Ecto neural progenitor cell (in vitro differentiated cells): ENCODE measurements at regions not wholly inside any gene's neighbourhood (a gene's known extent, or its start where the extent isn't known, plus 50 kb on each side); places are given as distances from the start of the nearest gene placed in this dataset.

Experiments used
- DNase-seq: peaks from one replicate; pipeline ENCODE4 v3.0.0-alpha.2; 2018; ENCODE audit warnings: low spot score

DNA sequence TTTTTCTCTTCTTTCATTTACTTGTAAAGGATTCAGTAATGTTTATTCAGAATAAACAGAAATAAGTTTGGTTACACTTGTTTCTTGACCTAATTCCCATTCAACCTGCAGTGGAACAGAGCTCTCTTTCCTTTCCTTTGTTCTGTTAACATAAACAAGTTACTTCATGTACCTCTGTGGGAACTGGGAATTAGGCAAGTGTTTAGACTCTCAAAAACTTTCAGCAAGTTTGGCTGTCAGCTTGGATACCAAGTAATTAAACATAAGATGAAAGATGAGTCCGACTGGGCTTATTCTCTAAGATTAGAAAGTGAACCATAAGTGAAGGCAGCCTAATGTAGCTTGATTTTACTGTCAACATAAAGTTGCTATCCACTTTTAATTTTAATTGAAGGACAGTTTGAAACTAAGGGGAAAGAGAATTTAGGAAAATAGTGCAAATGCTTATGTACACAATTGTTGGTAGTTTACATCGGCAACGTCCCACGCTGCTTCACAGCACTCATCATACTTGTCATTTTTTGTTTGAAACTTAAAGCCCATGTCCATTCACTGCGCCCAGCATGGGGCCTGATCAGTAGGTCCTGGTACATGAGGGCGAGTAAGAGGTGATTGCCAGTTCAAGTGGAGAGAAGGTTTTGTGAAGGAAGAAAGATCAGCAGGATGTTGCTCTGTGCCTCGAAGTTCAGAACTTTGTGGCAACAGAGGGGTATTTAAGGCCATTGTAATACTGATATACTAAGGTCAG lies 113.0 kb downstream of the PLEKHG1 start:
- no peak for DNase-seq

DNA sequence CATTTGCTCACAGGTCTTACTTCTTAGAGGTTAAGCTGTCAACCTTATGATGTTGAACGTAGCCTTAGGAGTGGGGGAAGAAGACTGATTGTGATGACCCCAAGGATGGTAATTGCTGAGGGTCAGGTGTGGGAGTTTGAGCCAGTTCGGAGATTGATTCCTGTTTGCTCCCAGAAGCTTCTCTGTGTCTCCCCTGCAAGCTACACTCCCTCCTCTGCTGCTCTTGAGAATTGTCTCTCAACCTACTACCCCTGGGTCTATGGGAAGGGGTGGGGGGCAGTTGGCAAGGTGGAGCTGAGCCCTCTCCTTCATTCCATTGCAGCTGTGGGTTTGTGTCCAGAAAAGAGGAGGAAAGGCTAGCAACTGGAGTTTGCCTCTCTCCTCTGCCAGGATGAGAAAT lies 113.8 kb downstream of the PLEKHG1 start:
- DNase-seq, result no peak

DNA sequence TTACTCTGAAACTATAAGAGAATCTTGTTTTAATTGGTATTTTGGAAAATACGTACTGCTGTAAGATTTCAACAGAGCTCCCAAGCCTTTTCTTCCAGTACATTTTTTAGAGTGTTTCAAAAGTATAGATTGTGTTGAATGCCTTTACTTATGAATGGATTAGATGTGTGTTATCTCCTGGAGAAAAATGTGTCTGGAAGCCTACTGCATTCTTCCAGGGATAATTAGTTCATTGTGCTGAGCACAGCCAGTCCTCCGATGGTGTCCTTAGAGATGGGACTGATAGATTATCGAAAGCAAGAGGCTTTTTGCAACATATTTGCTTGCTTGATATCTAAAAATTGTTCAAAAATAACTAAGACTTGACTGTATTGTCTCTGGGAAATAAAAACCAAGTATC lies 114.2 kb downstream of the PLEKHG1 start:
- no peak for DNase-seq

DNA sequence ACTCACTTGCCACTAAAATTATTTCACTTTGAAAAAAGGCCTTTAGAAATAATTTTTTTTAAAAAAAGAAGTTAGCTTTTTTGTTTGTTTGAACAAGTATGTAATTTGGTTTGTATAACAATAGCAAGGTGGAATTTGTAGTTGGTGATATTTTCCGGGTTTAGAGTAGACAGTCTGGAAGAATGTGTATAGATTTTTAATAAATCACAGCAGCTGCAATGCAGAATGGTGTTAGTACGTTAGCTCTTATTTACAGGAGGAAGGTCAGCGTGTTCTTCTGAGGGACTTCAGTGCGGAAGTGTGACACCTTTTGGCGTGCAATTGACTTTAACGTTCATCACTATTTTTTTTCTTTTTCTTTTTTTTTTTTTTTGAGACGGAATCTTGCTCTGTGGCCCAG lies 115.4 kb downstream of the PLEKHG1 start:
- no peak for DNase-seq

DNA sequence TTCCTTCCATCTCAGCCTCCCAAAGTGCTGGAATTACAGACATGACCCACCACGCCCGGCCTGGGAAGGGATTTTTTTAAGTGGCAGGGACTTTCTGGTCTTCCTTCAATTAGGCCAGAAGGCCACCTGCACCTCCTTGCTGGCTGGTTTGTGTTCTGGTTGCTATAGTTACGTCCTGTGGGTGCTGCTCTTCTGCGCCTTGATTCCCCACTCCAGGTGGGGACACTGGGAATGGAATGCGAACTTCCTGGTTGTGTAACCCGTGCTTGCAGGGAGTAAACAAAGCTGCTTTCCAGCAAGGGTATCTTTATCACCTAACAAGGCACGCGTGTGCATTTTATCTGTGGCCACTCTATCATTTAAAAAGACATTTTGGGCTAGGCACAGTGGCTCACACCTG lies 117.7 kb downstream of the PLEKHG1 start:
- no peak for DNase-seq

DNA sequence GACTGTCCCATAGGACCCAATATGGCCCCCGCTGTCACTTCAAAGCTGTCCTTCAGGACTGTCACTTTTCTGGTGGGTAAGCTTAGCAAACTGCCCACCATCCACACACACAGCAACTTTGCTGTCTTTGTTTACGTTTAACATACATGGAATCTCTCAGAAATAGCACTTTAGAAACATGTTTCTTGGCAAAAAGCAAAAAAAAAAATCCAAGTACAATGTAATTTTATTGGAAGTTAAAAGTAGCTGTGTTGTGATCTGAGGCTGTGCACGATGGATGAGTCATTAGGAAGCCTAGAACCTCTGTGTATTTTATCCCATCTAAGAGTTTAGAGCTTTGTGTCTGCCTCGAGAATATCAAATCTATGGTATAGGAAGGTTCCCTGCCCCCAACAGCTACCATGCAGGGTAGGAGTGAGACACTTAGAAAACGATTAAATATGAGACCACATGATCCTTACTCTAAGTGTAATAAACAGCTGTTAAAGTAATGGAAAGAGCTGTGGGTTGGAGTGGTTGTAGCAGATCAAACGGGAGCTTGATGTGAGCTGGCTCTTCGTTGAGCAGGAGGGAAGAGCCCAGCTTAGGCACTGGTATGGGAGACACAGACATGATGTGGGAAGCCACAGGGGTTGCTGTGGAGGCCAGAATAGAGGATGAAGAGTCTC lies 119.5 kb downstream of the PLEKHG1 start:
- DNase-seq, result no peak

DNA sequence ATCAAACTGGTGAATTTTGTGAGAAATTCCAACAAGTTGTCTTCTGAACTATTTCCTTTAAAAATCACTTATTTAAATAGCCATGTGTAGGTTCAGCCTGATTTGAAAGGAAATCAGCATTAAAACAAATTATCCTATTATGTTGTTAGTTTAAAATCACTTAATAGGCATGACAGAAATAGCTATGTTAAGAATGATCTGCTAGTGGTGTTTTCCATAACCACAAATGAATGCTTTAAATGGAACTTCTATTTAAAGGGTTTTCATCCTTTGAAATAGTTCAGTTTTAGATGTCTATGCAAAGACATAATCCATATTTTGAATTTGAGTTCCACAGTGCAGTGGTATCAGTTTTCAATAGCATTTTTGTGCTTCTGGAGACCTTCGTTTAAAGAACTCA lies 120.1 kb downstream of the PLEKHG1 start:
- DNase-seq, result no peak

DNA sequence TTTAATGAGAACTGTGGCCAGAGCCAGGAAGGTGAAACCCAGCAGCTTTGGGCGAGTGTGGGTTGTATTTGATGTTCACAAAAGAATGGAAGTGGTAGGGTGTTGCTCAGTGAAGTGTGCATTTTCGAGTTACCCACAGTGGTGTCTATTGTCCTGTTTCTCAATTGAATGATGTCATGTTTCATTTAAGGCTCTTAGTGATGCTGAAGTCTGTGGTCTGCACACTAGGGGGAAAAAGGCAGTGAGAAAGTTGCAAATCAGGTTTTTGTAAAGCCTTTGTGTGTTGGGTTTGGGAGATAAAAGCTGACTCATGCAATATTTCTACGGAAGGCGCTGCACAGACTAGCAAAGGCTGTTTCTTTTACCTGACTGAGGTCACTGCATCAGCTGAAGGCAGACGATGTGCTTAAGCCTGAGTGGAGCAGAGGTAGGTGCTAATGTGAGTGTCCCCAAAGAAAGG lies 121.1 kb downstream of the PLEKHG1 start:
- DNase-seq, result peak; percentile 55

DNA sequence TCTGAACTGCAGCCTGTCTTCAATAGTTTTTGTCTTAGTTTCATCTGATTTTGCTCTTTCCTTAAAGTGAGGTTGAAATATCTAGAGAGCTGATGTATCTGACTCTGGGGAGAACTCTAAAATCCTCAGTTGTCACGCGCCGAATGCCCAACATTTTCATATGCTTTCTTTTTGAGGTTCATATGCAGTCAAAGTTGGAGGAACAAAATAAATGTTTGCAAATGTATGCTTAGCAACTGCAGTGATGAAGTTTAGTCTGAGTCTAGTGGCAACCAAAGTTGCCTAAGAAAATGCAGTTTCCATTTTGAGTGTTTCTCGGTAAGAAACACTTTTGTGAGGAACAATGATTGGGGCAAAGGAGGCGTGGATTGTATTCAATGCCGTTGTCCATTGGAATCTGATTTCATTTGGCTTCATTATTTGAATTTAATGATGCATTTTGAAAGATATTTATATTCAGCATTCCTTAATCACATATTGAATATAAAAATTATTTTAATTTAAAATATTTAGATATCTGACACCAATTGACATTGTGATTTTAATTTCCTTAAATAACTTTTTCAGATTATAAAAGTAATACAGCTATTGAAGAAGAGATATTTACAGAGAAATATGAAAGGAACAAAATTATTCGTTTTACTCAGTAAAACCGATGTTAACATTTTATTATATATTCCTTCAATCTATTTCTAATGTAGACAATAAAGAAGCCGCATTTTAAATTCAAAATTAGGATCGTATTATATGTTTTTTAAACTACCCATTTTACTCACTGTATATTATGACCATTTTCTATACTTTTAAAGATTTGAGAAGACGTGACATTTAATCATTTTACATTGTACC lies 122.0 kb downstream of the PLEKHG1 start:
- no peak for DNase-seq

DNA sequence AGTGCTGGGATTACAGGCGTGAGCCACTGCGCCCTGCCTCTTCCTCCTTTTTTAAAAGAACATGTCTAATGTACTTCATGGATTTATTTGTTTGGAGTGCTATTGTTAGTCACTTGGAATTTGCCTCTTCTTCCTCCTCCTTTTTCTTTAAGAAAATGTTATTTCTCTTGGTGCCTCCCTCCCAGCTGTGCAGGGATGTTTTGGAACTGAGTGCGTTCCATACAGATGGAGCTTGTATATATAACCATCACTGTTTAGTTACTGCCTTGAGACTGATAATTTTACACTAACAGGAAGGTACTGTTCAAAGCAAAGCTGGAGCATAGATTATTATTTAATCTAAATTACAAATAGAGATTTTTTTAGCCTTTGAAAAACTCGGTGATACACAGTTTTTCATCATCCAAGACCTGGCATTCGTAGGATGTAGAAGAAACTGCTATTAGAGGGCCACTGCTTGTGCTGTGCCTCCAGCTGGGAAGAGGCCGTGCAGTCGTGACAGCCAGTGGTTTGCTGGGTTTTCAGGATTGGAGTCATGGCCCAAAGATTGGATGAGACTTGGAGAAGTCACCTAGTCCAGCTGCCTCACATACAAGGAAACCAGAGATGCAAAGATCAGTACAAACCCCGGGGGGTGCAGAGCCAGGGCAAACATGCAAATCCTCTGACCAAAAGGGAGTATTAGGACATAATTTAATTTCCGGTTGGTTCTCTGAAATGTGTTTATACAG lies 123.1 kb downstream of the PLEKHG1 start:
- DNase-seq, result no peak

DNA sequence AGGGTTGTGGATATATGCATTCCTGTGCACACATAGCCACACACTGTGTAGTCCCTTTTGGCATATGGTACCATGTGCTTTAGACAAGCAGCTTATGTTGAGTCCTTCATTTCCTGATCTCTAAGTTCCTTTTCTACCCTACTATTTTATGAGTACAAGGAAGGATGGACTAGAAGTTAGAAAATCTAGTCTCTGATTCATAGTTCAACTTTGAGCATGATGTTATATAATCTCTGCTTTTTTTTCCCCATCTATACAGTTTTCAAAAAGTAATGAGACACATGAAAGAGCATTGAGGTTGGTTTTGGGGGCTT lies 123.6 kb downstream of the PLEKHG1 start:
- no peak for DNase-seq

DNA sequence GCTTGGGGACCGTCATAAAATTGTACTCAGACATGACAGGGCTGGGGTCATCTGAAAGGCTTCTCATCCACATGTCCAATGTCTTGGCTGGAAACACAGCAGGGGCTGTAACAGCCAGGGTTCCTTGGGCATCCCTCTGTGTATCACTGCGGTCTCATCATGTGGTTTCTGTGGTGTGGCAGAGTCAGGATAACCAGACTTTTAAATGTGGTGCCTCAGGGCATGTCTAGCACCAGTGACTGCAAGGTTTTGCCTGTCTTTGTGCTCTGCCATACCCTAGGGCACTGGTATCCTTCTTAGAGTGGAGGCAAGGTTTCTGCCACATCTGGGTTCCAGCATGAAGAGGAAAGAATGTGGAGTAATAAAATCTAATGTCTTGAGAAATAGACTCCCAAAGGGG lies 124.2 kb downstream of the PLEKHG1 start:
- DNase-seq, result no peak

DNA sequence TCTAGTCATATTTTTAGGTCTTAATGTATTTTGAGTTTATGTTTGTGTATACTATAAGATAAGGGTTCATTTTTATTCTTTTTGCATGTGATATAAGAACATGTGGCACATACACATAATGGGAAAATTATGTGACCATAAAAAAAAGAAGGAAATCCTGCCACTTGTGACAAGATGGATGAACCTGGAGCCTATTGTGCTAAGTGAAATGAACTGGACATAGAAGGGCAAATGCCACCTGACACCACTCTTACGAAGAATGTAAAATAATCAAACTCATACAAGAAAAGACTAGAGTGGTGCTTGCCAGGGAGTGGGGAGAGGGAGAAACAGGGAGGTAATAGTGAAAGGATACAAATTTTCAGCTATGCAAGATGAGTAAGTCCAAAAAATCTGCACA lies 126.1 kb downstream of the PLEKHG1 start:
- DNase-seq, result no peak

DNA sequence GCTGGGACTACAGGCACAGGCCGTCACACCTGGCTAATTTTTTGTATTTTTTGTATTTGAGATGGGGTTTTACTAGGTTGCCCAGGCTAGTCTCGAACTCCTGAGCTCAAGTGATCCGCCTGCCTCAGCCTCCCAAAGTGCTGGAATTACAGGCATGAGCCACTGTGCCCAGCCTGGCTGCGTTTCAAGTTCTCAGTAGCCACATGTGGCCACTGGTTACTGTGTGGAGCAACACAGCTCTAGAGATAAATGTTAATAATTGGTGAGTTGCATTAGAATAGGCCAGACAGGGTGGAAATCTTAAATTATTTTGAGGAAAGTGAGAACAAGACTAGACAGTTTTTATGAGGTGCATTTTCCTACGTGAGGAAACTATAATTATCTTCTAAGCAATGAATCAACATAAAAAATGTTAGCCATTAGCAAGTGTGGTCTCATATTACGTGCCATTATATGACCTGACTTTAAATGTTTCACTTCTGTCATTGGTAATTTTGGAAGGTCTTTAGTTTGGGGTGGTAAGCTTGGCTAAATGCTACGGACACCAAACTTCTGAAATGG lies 129.6 kb downstream of the PLEKHG1 start:
- no peak for DNase-seq

DNA sequence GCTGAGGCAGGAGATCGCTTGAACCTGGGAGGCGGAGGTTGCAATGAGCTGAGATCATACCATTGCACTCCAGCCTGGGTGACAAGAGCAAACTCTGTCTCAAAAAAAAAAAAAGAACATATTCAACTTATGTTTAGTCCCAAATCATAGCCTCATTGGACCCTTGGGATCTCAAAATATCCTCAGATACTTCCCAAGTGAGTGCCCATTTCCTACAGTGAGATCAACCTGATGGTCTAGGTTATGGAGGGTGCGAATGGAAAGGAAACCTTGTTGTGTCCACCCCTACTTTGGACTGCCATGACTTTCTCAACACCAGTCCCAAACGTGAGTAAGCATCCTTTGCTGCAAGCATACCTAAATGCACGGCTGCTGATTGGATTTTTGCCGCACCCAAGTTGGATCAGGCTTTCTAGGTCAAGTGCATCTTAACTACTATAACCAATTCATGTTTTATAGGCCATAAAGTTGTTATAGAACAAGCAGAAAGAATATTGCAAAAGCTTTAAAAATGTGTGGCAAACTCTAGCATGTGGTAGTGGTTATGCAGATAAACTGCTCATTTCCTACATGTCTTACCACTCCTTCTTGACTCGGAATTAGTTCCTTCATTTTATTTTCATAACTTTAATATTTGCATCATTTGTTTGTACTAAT lies 131.2 kb downstream of the PLEKHG1 start:
- no peak for DNase-seq

DNA sequence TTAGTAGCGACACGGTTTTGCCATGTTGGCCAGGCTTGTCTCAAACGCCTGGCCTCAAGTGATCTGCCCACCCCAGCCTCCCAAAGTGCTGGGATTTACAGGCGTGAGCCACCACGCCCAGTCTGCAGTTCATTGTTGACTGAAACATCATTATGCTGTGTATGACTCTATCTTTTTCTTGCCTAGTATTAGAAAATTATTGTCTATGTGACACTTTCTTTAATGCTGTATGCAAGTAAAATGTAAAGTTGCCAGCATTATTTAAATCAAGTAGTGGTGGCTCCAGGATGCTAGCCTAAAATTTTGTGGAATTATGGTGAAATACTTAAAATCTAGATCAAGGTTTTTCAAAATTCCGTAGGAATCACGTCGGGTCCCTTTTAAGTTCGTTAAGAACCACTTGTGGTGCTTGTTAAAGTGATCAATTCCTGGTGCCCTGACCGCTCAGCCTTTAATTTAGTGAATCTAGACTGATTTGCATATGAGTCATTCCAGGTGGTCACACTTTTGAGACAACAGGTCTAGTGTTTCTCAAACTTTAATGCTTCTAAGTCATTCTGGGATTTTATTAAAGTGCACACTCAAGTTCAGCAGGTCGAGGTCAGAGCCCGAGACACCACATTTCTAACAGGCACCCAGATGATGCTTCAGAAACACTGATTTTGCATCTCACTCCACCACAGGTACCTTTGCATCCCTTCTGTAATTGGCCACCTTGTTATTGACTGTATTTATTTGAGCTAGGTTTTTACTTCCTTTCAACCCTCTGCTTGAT lies 132.6 kb upstream of the MTHFD1L start:
- DNase-seq, result no peak

DNA sequence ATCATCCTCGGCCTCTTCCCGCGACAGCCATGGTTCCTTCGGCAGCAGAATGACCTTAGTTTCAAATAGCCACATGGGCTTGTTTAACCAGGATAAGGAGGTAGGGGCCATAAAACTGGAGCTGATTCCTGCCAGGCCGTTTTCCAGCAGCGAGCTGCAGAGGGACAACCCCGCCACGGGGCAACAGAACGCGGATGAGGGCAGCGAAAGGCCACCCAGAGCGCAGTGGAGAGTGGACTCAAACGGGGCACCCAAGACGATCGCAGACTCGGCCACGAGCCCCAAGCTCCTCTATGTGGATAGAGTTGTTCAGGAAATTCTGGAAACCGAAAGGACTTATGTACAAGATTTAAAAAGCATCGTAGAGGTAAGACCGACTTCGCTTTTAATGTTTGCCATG lies 131.8 kb upstream of the MTHFD1L start:
- no peak for DNase-seq

DNA sequence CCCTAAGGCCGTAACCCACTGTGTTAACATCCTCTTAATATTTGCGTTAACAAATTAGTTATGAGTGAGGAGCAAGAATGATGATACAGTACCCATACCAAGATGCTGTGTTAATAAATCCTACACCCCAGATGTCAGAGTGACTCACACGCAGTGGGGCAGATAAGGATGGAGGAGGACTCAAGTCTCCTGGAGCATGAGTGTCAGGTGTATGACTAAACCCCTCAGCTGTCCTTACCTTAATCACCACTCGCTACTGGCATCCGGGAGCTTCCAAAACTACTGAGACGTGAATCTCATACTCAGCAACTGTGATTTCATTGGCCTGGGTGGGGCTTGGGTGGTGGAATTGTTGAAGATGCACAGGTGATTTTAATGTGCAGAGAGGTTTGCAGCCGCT lies 131.3 kb upstream of the MTHFD1L start:
- DNase-seq, result no peak

DNA sequence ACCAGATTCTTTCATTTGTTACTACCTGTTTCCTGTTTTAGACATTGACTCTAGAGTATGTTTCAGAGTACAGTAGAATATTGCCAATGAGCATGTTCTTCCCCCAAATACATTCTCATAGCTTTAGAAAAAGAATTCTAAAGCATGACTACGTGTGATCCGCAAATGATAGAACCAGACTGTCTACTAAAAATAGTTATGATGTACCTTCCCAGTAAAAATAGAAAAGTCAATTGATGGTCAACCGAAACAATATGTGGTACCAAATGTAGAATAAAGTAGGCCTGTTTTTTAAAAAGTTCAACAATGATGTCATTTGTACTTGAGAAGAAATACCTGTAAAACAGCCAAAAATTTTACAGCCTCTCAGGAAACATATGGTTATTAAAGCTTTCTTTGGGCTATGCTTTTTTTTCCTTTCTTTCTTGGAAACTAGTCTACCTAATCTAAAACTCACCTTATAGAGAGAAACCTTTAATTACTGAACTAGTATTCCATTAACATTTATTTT lies 130.1 kb upstream of the MTHFD1L start:
- no peak for DNase-seq

DNA sequence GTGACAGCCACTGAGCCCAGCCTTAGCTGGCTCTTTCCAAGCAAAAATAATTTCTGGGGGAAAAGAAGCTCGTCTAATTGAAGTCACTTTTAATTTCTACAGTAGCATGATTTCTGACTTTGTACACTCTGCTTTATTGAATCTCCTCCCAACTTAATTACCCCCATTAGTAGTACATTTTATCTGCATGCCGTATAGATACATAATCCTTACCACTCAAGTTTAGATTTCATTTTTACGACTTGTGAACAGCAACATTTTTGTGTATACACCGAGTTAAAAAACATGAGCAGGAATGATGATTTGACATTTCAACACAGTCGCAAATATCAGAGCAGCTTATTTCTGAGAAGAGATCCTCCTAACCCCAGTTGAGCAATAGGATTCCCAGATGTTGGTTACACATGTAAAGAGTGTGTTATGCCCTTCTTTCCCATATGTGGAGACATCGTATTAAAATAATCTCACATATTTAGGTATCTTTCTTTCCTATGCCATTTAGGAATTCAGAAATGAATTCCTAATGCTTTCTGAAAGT lies 127.3 kb upstream of the MTHFD1L start:
- no peak for DNase-seq
